ENCODE measurements at regions not wholly inside any gene's neighbourhood (a gene's known extent, or its start where the extent isn't known, plus 50 kb on each side); places are given as distances from the start of the nearest gene placed in this dataset.

GRCh38 chr5:106739127-106739526, 931.6 kb downstream of the EFNA5 start:
- TF ChIP-seq POLR2A (IDR thresholded peaks at IDR 0.05; ENCODE audit: low read depth, low read length) (no peak), CTCF (IDR thresholded peaks at IDR 0.05; ENCODE audit: extremely low read depth in 1 of 2, insufficient read depth in 1 of 2, low read depth in 1 of 2, low read length in 2 of 2) (no peak), MAX (IDR thresholded peaks at IDR 0.05; ENCODE audit: insufficient read depth, insufficient read length) (no peak), EZH2 (IDR thresholded peaks at IDR 0.05; ENCODE audit: borderline replicate concordance, low read depth, low read length, severe bottlenecking) (no peak), POLR2AphosphoS5 (IDR thresholded peaks at IDR 0.05; ENCODE audit: insufficient read depth, low read depth, low read length) (no peak), JUN (IDR thresholded peaks at IDR 0.05; ENCODE audit: borderline replicate concordance, insufficient read depth, insufficient read length, low read depth) (no peak), MYC (IDR thresholded peaks at IDR 0.05; ENCODE audit: low read depth, low read length) (no peak), FOS (IDR thresholded peaks at IDR 0.05; ENCODE audit: borderline replicate concordance, insufficient read depth, low read length) (no peak)

Measured in endothelial cell of umbilical vein (primary cell).